HG03354 (cell line): ENCODE measurements at regions not wholly inside any gene's neighbourhood (a gene's known extent, or its start where the extent isn't known, plus 50 kb on each side); places are given as distances from the start of the nearest gene placed in this dataset.

ENCODE experiments used
- ATAC-seq: cut with Tn5 transposase; IDR thresholded peaks from one replicate; pipeline ENCODE4 v1.9.1; 2021; ENCODE audit warnings: mild to moderate bottlenecking; ENCODE audit not compliant: unreplicated experiment, poor library complexity, severe bottlenecking

GRCh38 chr18:72201032-72201431, 343.1 kb downstream of the CBLN2 start:
- ATAC-seq: peak; percentile 53

- ATAC-seq: no peak
Measured at GRCh38 chr18:72197591-72197990, 346.6 kb downstream of the CBLN2 start.

GRCh38 chr18:72194072-72194471, 350.1 kb downstream of the CBLN2 start:
- ATAC-seq: no peak

GRCh38 chr18:72187956-72188355, 356.2 kb downstream of the CBLN2 start:
- ATAC-seq: no peak

GRCh38 chr18:72181241-72181764, 362.8 kb downstream of the CBLN2 start:
- ATAC-seq: peak; percentile 84

- no peak for ATAC-seq
Measured at GRCh38 chr18:72180689-72181088, 363.5 kb downstream of the CBLN2 start.

GRCh38 chr18:72174972-72175649, 369.0 kb downstream of the CBLN2 start:
- no peak for ATAC-seq

- no peak for ATAC-seq
Measured at GRCh38 chr18:72171596-72171995, 372.5 kb downstream of the CBLN2 start.

- no peak for ATAC-seq
Measured at GRCh38 chr18:72161691-72162090, 382.5 kb downstream of the CBLN2 start.

- no peak for ATAC-seq
Measured at GRCh38 chr18:72160510-72161445, 383.4 kb downstream of the CBLN2 start.

GRCh38 chr18:72155327-72155726, 388.8 kb downstream of the CBLN2 start:
- ATAC-seq: no peak

GRCh38 chr18:72154926-72155325, 389.2 kb downstream of the CBLN2 start:
- ATAC-seq: no peak

- ATAC-seq: no peak
Measured at GRCh38 chr18:72152935-72153334, 391.2 kb downstream of the CBLN2 start.

GRCh38 chr18:72147830-72148229, 396.3 kb downstream of the CBLN2 start:
- ATAC-seq: no peak

- ATAC-seq: no peak
Measured at GRCh38 chr18:72140007-72140406, 404.1 kb downstream of the CBLN2 start.

GRCh38 chr18:72128649-72129048, 415.5 kb downstream of the CBLN2 start:
- ATAC-seq: no peak

- no peak for ATAC-seq
Measured at GRCh38 chr18:72122103-72122502, 422.0 kb downstream of the CBLN2 start.

GRCh38 chr18:72119082-72119481, 425.1 kb downstream of the CBLN2 start:
- no peak for ATAC-seq

GRCh38 chr18:72114801-72115594, 429.1 kb downstream of the CBLN2 start:
- no peak for ATAC-seq
